NCI-H146 (cell line): ENCODE measurements at regions not wholly inside any gene's neighbourhood (a gene's known extent, or its start where the extent isn't known, plus 50 kb on each side); places are given as distances from the start of the nearest gene placed in this dataset.
A peak's percentile ranks its signal among the peaks of the same experiment; 100 is the strongest.
"Not testable (repeated sequence)": the region's sequence is repeated elsewhere in the genome, so short reads cannot be mapped to it uniquely, and the experiment has no call there.

ENCODE experiments used
- DNase-seq: peaks from one replicate; lab custom pipeline; 2025; lab: John Stamatoyannopoulos, UW

- no peak for DNase-seq
Observed at GRCh38 chr20:50328996-50329898, 138.6 kb downstream of the CEBPB start.

- DNase-seq, result no peak
Observed at GRCh38 chr20:50329981-50330503, 139.4 kb downstream of the CEBPB start.

GRCh38 chr20:50330504-50331313 is 140.1 kb downstream of the CEBPB start:
- no peak for DNase-seq

GRCh38 chr20:50331469-50332363 is 141.1 kb downstream of the CEBPB start:
- DNase-seq, result no peak

- DNase-seq, result no peak
Observed at GRCh38 chr20:50332491-50332980, 141.9 kb downstream of the CEBPB start.

- no peak for DNase-seq
Observed at GRCh38 chr20:50333131-50333670, 142.6 kb downstream of the CEBPB start.

- no peak for DNase-seq
Observed at GRCh38 chr20:50333812-50334211, 143.2 kb downstream of the CEBPB start.

GRCh38 chr20:50334512-50334911 is 143.9 kb downstream of the CEBPB start:
- DNase-seq, result not testable (repeated sequence)

- DNase-seq, result peak; percentile 63
Observed at GRCh38 chr20:50335105-50335504, 144.5 kb downstream of the CEBPB start.

GRCh38 chr20:50335866-50336265 is 145.2 kb downstream of the CEBPB start:
- no peak for DNase-seq

- no peak for DNase-seq
Observed at GRCh38 chr20:50336661-50337060, 146.0 kb downstream of the CEBPB start.

GRCh38 chr20:50337521-50338466 is 147.2 kb downstream of the CEBPB start:
- DNase-seq, result no peak

- no peak for DNase-seq
Observed at GRCh38 chr20:50338479-50339391, 148.1 kb downstream of the CEBPB start.

- no peak for DNase-seq
Observed at GRCh38 chr20:50339466-50339901, 148.9 kb downstream of the CEBPB start.

GRCh38 chr20:50340541-50340940 is 149.9 kb downstream of the CEBPB start:
- DNase-seq, result no peak

- DNase-seq, result no peak
Observed at GRCh38 chr20:50341050-50341449, 150.4 kb downstream of the CEBPB start.

GRCh38 chr20:50341880-50342637 is 151.4 kb downstream of the CEBPB start:
- DNase-seq, result no peak

- DNase-seq, result no peak
Observed at GRCh38 chr20:50342638-50343102, 152.0 kb downstream of the CEBPB start.
